Neural cell (in vitro differentiated cells): ENCODE measurements at regions not wholly inside any gene's neighbourhood (a gene's known extent, or its start where the extent isn't known, plus 50 kb on each side); places are given as distances from the start of the nearest gene placed in this dataset.

Experiments
- H2AFZ ChIP-seq: fragments of 200-600, 300-800 bp; sonication (generic), shearing (Covaris generic); 2 replicates; pipeline ENCODE4 v1.6.0; 2014; ENCODE audit warnings: low read depth, mild to moderate bottlenecking, antibody characterized with exemption, low read length, moderate library complexity
- H3F3A ChIP-seq: fragments of 200-600 bp; shearing (Covaris generic); 2 replicates; pipeline ENCODE4 v1.6.1; 2016; ENCODE audit warnings: mild to moderate bottlenecking, moderate library complexity, mixed read lengths, antibody characterized with exemption, low read length; ENCODE audit not compliant: insufficient read depth, poor library complexity, severe bottlenecking
- H3K27ac ChIP-seq: fragments of 200-600, 300-800 bp; sonication (generic), shearing (Covaris generic); 2 replicates; pipeline ENCODE4 v1.5.1; 2014; ENCODE audit warnings: mild to moderate bottlenecking, low read length, moderate library complexity
- H3K27me3 ChIP-seq: fragments of 300-800, 200-600 bp; sonication (generic), shearing (Covaris generic); 2 replicates; pipeline ENCODE4 v1.6.0; 2014; ENCODE audit warnings: mild to moderate bottlenecking, low read depth, low read length, moderate library complexity; ENCODE audit not compliant: insufficient read depth
- H3K36me3 ChIP-seq: fragments of 300-800, 200-600 bp; sonication (generic), shearing (Covaris generic); 2 replicates; pipeline ENCODE4 v1.5.1; 2014; ENCODE audit warnings: mild to moderate bottlenecking, antibody characterized with exemption, low read length, moderate library complexity; ENCODE audit not compliant: insufficient read depth
- H3K4me2 ChIP-seq: fragments of 300-800, 200-600 bp; sonication (generic), shearing (Covaris generic); 2 replicates; pipeline ENCODE4 v1.6.0; 2014; ENCODE audit warnings: mild to moderate bottlenecking, low read length
- H3K4me3 ChIP-seq: fragments of 300-800, 200-600 bp; sonication (generic), shearing (Covaris generic); 2 replicates; pipeline ENCODE4 v1.5.1; 2014; ENCODE audit warnings: mild to moderate bottlenecking, low read length, moderate library complexity
- H3K79me2 ChIP-seq: fragments of 200-600 bp; shearing (Covaris generic); replicated peaks from 2 replicates; pipeline ENCODE4 v1.6.0; 2014; ENCODE audit warnings: mild to moderate bottlenecking, low read length, moderate library complexity; ENCODE audit not compliant: insufficient read depth
- H3K9ac ChIP-seq: fragments of 300-800, 200-600 bp; sonication (generic), shearing (Covaris generic); 2 replicates; pipeline ENCODE4 v1.6.1; 2016; ENCODE audit warnings: mild to moderate bottlenecking, low read length, mixed read lengths
- H3K9me2 ChIP-seq: fragments of 200-600 bp; shearing (Covaris generic); 2 replicates; pipeline ENCODE4 v1.6.1; 2016; ENCODE audit warnings: mild to moderate bottlenecking, low read length, mixed read lengths; ENCODE audit not compliant: insufficient read depth
- H3K9me3 ChIP-seq: fragments of 200-600, 300-800 bp; sonication (generic), shearing (Covaris generic); 2 replicates; pipeline ENCODE4 v1.6.1; 2016; ENCODE audit warnings: mild to moderate bottlenecking, mixed run types, low read length, moderate library complexity, mixed read lengths
- H4K20me1 ChIP-seq: fragments of 200-600 bp; shearing (Covaris generic); 2 replicates; pipeline ENCODE4 v1.6.1; 2016; ENCODE audit warnings: mild to moderate bottlenecking, mixed run types; ENCODE audit not compliant: insufficient read depth
- EP300 ChIP-seq: fragments of 450-650 bp; conservative IDR thresholded peaks from 2 replicates; pipeline ENCODE4 v1.6.1; 2014; ENCODE audit warnings: antibody characterized with exemption, mild to moderate bottlenecking, moderate library complexity; ENCODE audit not compliant: poor library complexity, severe bottlenecking
- EZH2 ChIP-seq: fragments of 200-600, 300-800 bp; shearing (Covaris generic), sonication (generic); IDR thresholded peaks from 2 replicates; pipeline ENCODE4 v1.6.1; 2014; ENCODE audit warnings: antibody characterized with exemption, low read length, borderline replicate concordance, mild to moderate bottlenecking; ENCODE audit not compliant: insufficient read depth, poor library complexity, severe bottlenecking
- MXI1 ChIP-seq: fragments of 450-650 bp; conservative IDR thresholded peaks from 2 replicates; pipeline ENCODE4 v1.6.1; 2014; ENCODE audit warnings: antibody characterized with exemption, mild to moderate bottlenecking; ENCODE audit not compliant: poor library complexity, severe bottlenecking
- POLR2AphosphoS5 ChIP-seq: IDR thresholded peaks from 2 replicates; pipeline ENCODE4 v1.6.1; 2012
- RAD21 ChIP-seq: fragments of 450-650 bp; conservative IDR thresholded peaks from 2 replicates; pipeline ENCODE4 v1.6.1; 2014; ENCODE audit warnings: antibody characterized with exemption, mild to moderate bottlenecking, moderate library complexity
- SMC3 ChIP-seq: fragments of 450-650 bp; conservative IDR thresholded peaks from 2 replicates; pipeline ENCODE4 v1.6.1; 2014; ENCODE audit warnings: antibody characterized with exemption, mild to moderate bottlenecking, moderate library complexity; ENCODE audit not compliant: poor library complexity
- TAF1 ChIP-seq: IDR thresholded peaks from 2 replicates; pipeline ENCODE4 v1.6.1; 2012; ENCODE audit warnings: low read depth
- TF ChIP-seq, protein P1 (sequence below): fragments of 450-650 bp; IDR thresholded peaks from 2 replicates; pipeline ENCODE4 v1.5.1; 2014; ENCODE audit warnings: antibody characterized with exemption, mild to moderate bottlenecking, moderate library complexity; ENCODE audit not compliant: poor library complexity, severe bottlenecking
- TF ChIP-seq, protein P2 (sequence below): IDR thresholded peaks from 2 replicates; pipeline ENCODE4 v1.6.1; 2012; ENCODE audit warnings: borderline replicate concordance

DNA sequence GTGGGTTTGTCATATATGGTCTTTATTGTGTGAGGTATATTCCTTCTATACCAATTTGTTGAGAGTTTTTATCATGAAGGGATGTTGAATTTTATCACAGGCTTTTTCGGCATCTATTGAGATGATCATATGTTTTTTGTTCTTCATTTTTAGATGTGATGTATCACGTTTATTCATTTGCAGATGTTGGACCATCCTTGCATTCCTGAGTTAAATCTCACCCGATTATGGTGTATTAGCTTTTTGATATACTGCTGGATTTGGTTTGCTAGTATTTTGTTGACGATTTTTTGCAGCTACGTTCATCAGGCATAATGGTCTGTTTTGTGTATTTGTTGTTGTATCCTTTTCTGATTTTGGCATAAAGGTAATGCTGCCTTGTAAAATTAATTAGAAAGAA lies 311.0 kb downstream of the PTEN start:
- Histone ChIP-seq H3K27me3 (no peaks in the 10 kb centered on the region), H3K36me3 (no peaks in the 10 kb centered on the region)

DNA sequence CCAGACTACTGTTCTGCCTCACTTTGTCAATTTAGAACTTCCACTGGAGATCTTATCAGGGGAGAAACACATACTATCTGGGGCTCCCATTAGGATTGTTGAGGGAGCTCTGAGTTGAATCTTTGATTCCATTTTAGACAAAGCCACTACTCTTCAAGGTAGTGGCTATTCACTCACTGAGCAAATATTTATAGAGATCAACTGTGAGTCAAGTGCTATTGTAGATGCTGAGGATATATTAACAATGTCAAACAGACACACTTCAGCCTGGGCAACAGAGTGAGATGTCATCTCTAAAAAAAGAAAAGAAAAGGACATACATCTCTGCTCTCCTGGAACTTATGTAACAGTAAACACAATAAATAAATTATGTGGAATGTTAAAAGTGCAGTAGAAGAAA lies 315.3 kb downstream of the PTEN start:
- no peak overlapping the region for H3K4me3 ChIP-seq
- TF ChIP-seq POLR2AphosphoS5 (no peak), SMC3 (no peak), RAD21 (no peak), EZH2 (no peak), TAF1 (no peak), EP300 (no peak), MXI1 (no peak)
- TF ChIP-seq, protein P1, sequence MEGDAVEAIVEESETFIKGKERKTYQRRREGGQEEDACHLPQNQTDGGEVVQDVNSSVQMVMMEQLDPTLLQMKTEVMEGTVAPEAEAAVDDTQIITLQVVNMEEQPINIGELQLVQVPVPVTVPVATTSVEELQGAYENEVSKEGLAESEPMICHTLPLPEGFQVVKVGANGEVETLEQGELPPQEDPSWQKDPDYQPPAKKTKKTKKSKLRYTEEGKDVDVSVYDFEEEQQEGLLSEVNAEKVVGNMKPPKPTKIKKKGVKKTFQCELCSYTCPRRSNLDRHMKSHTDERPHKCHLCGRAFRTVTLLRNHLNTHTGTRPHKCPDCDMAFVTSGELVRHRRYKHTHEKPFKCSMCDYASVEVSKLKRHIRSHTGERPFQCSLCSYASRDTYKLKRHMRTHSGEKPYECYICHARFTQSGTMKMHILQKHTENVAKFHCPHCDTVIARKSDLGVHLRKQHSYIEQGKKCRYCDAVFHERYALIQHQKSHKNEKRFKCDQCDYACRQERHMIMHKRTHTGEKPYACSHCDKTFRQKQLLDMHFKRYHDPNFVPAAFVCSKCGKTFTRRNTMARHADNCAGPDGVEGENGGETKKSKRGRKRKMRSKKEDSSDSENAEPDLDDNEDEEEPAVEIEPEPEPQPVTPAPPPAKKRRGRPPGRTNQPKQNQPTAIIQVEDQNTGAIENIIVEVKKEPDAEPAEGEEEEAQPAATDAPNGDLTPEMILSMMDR: no peak
- TF ChIP-seq, protein P2, sequence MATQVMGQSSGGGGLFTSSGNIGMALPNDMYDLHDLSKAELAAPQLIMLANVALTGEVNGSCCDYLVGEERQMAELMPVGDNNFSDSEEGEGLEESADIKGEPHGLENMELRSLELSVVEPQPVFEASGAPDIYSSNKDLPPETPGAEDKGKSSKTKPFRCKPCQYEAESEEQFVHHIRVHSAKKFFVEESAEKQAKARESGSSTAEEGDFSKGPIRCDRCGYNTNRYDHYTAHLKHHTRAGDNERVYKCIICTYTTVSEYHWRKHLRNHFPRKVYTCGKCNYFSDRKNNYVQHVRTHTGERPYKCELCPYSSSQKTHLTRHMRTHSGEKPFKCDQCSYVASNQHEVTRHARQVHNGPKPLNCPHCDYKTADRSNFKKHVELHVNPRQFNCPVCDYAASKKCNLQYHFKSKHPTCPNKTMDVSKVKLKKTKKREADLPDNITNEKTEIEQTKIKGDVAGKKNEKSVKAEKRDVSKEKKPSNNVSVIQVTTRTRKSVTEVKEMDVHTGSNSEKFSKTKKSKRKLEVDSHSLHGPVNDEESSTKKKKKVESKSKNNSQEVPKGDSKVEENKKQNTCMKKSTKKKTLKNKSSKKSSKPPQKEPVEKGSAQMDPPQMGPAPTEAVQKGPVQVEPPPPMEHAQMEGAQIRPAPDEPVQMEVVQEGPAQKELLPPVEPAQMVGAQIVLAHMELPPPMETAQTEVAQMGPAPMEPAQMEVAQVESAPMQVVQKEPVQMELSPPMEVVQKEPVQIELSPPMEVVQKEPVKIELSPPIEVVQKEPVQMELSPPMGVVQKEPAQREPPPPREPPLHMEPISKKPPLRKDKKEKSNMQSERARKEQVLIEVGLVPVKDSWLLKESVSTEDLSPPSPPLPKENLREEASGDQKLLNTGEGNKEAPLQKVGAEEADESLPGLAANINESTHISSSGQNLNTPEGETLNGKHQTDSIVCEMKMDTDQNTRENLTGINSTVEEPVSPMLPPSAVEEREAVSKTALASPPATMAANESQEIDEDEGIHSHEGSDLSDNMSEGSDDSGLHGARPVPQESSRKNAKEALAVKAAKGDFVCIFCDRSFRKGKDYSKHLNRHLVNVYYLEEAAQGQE: no peak
- H2AFZ ChIP-seq: no peak overlapping the region
- H3K9me3 ChIP-seq: no peaks in the 10 kb centered on the region
- H3K27me3 ChIP-seq: no peaks in the 10 kb centered on the region
- H3K9ac ChIP-seq: no peak overlapping the region
- no peaks in the 10 kb centered on the region for H4K20me1 ChIP-seq
- H3K4me2 ChIP-seq: no peak overlapping the region
- H3K27ac ChIP-seq: no peak overlapping the region
- no peaks in the 10 kb centered on the region for H3F3A ChIP-seq
- no peaks in the 10 kb centered on the region for H3K9me2 ChIP-seq
- H3K36me3 ChIP-seq: no peaks in the 10 kb centered on the region
- H3K79me2 ChIP-seq: no peaks in the 10 kb centered on the region

More for the DNA sequence above, 311.0 kb downstream of the PTEN start:
- Histone ChIP-seq H3K9ac (no peak overlapping the region), H3K9me2 (no peaks in the 10 kb centered on the region), H2AFZ (no peak overlapping the region), H3K9me3 (no peaks in the 10 kb centered on the region), H3K4me3 (no peak overlapping the region), H4K20me1 (no peaks in the 10 kb centered on the region), H3F3A (no peaks in the 10 kb centered on the region), H3K79me2 (no peaks in the 10 kb centered on the region), H3K4me2 (no peak overlapping the region), H3K27ac (no peak overlapping the region)
- no peak for TF ChIP-seq EZH2
- TF ChIP-seq SMC3: no peak
- TF ChIP-seq, protein P1: no peak
